Endothelial cell of umbilical vein (primary cell): ENCODE measurements at regions not wholly inside any gene's neighbourhood (a gene's known extent, or its start where the extent isn't known, plus 50 kb on each side); places are given as distances from the start of the nearest gene placed in this dataset.

Source experiments
- BruUV-seq: library from RNA; stranded (reverse); fragments of 400-500 nt; replicated peaks from 2 replicates; lab custom pipeline; 2021; lab: Mats Ljungman, UMichigan
- CTCF ChIA-PET: fragments of 300-600, 350-600 bp; sonication (Branson Sonifier 250); formaldehyde crosslinking; loops from one replicate; lab custom pipeline; 2021; ENCODE audit warnings: antibody characterized with exemption, inconsistent platforms; lab: Charles Lee
- POLR2A ChIA-PET: fragments of 300-600, 350-600 bp; sonication (Branson Sonifier 250); formaldehyde crosslinking; loops from one replicate; lab custom pipeline; 2021; ENCODE audit warnings: antibody characterized with exemption, inconsistent platforms; lab: Charles Lee
- DNase-seq: peaks from one replicate; pipeline ENCODE4 v3.0.0-alpha.2; 2011; ENCODE audit warnings: low read depth, low spot score
- FAIRE-seq: peaks from 2 replicates; lab custom pipeline; 2011; peaks lifted over from hg19 to GRCh38; lab: Jason Lieb, UNC
- H2AFZ ChIP-seq: 2 replicates; pipeline ENCODE4 v1.6.0; 2012; ENCODE audit warnings: low read depth, low read length, control low read depth, inconsistent platforms
- H3K27ac ChIP-seq: 2 replicates; pipeline ENCODE4 v1.5.1; 2011; ENCODE audit warnings: low read depth, mild to moderate bottlenecking, control low read depth, low read length, moderate library complexity; ENCODE audit not compliant: insufficient read depth
- H3K27me3 ChIP-seq, 2 experiments: 2 replicates each; pipeline versions ENCODE4 v1.6.0 to v1.6.1; 2011; ENCODE audit warnings: low read length in 2 of 2, mixed read lengths in 1 of 2; ENCODE audit not compliant: control insufficient read depth in 2 of 2, insufficient read depth in 2 of 2
- H3K36me3 ChIP-seq, 2 experiments: 2 replicates in 1 of 2; 3 replicates in 1 of 2; pipeline ENCODE4 v1.5.1; 2011; ENCODE audit warnings: low read length in 2 of 2, mild to moderate bottlenecking in 1 of 2, moderate library complexity in 1 of 2; ENCODE audit not compliant: control insufficient read depth in 2 of 2, insufficient read depth in 2 of 2; ENCODE audit errors: extremely low read depth in 1 of 2
- H3K4me1 ChIP-seq: 3 replicates; pipeline ENCODE4 v1.5.1; 2011; ENCODE audit warnings: mild to moderate bottlenecking, low read length; ENCODE audit not compliant: control insufficient read depth, insufficient read depth; ENCODE audit errors: extremely low read depth
- H3K4me2 ChIP-seq: 2 replicates; pipeline ENCODE4 v1.6.1; 2011; ENCODE audit warnings: low read length, control low read depth, mixed read lengths; ENCODE audit not compliant: insufficient read depth
- H3K4me3 ChIP-seq, 3 experiments: fragments of 200-600 bp in 1 of 3; sonication (generic), shearing (Covaris generic) in 1 of 3; replicated peaks in 1 of 3; 2 replicates each; pipeline ENCODE4 v1.5.1; 2011 to 2016; ENCODE audit warnings: control low read depth in 3 of 3, low read length in 3 of 3, mild to moderate bottlenecking in 2 of 3, inconsistent platforms in 1 of 3, low read depth in 1 of 3, moderate library complexity in 1 of 3; ENCODE audit not compliant: insufficient read depth in 1 of 3
- H3K79me2 ChIP-seq: 2 replicates; pipeline ENCODE4 v1.6.0; 2012; ENCODE audit warnings: low read length, inconsistent platforms; ENCODE audit not compliant: control insufficient read depth, insufficient read depth
- H3K9ac ChIP-seq: replicated peaks from 2 replicates; pipeline ENCODE3; 2011; ENCODE audit warnings: low read length, control low read depth; ENCODE audit not compliant: insufficient read depth; ENCODE audit errors: extremely low read depth
- H3K9me1 ChIP-seq: replicated peaks from 3 replicates; pipeline ENCODE4 v1.6.0; 2011; ENCODE audit warnings: mild to moderate bottlenecking, low read length; ENCODE audit not compliant: control insufficient read depth, insufficient read depth; ENCODE audit errors: extremely low read depth
- H3K9me3 ChIP-seq: replicated peaks from 2 replicates; pipeline ENCODE4 v1.5.1; 2012; ENCODE audit warnings: low read length, inconsistent platforms; ENCODE audit not compliant: control insufficient read depth, insufficient read depth
- H4K20me1 ChIP-seq: replicated peaks from 2 replicates; pipeline ENCODE3; 2011; ENCODE audit warnings: mild to moderate bottlenecking, low read length; ENCODE audit not compliant: control insufficient read depth, insufficient read depth; ENCODE audit errors: extremely low read depth
- EZH2 ChIP-seq: IDR thresholded peaks from 2 replicates; pipeline ENCODE4 v1.6.1; 2012; ENCODE audit warnings: borderline replicate concordance, low read depth, mild to moderate bottlenecking, moderate library complexity, low read length, inconsistent platforms; ENCODE audit not compliant: severe bottlenecking
- FOS ChIP-seq: IDR thresholded peaks from 2 replicates; pipeline ENCODE4 v1.6.1; 2011; ENCODE audit warnings: mild to moderate bottlenecking, low read length, moderate library complexity, borderline replicate concordance; ENCODE audit not compliant: insufficient read depth
- GATA2 ChIP-seq: IDR thresholded peaks from 2 replicates; pipeline ENCODE4 v1.7.0; 2011; ENCODE audit warnings: low read depth, mild to moderate bottlenecking, moderate library complexity, mixed read lengths, low read length; ENCODE audit not compliant: insufficient read length, insufficient read depth
- JUN ChIP-seq: IDR thresholded peaks from 2 replicates; pipeline ENCODE4 v1.6.1; 2011; ENCODE audit warnings: borderline replicate concordance, low read depth; ENCODE audit not compliant: insufficient read length, insufficient read depth
- MYC ChIP-seq: IDR thresholded peaks from one replicate; pipeline ENCODE4 v1.6.1; 2011; ENCODE audit warnings: mild to moderate bottlenecking, low read depth, low read length
- POLR2A ChIP-seq: IDR thresholded peaks from 2 replicates; pipeline ENCODE4 v1.6.1; 2012; ENCODE audit warnings: low read depth, mild to moderate bottlenecking, control low read depth, low read length
- POLR2AphosphoS5 ChIP-seq: IDR thresholded peaks from 2 replicates; pipeline ENCODE4 v1.6.1; 2012; ENCODE audit warnings: low read depth, mild to moderate bottlenecking, control low read depth, low read length, moderate library complexity; ENCODE audit not compliant: insufficient read depth
- dilution Hi-C: fragments of 300-500 bp; cut with MboI; formaldehyde crosslinking; loops from one replicate; pipeline ENCODE4 v1.15.0; 2019; ENCODE audit warnings: low sequenced_read_pairs; ENCODE audit not compliant: extremely low pct_ligation_motif_present
- intact Hi-C: fragments of 100-400 bp; cut with micrococcal nuclease; formaldehyde crosslinking; loops from one replicate; pipeline ENCODE4 v1.10.0; 2022
- TF ChIP-seq, protein P1 (sequence below): IDR thresholded peaks from 2 replicates; pipeline ENCODE4 v1.6.1; 2011; ENCODE audit not compliant: insufficient read depth, insufficient read length
- TF ChIP-seq, protein P2 (sequence below), 2 donors: IDR thresholded peaks; 1 replicate in 1 of 2; 2 replicates in 1 of 2; pipeline ENCODE4 v1.5.1; 2011; ENCODE audit warnings: low read length in 2 of 2, mild to moderate bottlenecking in 2 of 2, moderate library complexity in 2 of 2, control low read depth in 1 of 2, inconsistent platforms in 1 of 2, low read depth in 1 of 2; ENCODE audit not compliant: insufficient read depth in 1 of 2; ENCODE audit errors: extremely low read depth in 1 of 2

DNA sequence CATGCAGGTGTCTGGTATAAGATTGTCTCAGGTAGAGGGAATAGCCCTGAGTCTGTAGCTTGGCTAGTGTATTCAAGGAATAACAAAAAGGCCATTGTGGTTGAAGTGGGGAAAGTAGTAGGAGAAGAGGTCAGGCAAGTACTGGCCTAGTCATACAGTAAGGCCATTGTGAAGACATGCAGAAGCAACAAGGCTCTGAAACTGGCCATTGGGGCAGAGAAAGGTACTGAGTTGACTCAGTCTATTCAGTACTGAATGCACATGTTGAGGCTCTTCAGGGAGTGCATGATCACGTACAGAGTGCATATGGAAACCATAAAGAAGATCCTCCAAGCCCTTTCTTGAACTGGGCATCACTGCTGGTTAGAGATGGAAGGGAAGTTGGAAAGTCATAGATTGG, 477.6 kb downstream of the SOX6 start:
- FAIRE-seq (no peak), DNase-seq (no peak)
- H3K4me1 ChIP-seq = no peaks in the 10 kb centered on the region
- no peak overlapping the region for H3K9ac ChIP-seq
- no peak overlapping the region for H3K4me2 ChIP-seq
- H3K4me3 ChIP-seq = no peak overlapping the region
- no TSS peak for BruUV-seq
- H3K36me3 ChIP-seq = no peaks in the 10 kb centered on the region
- H3K79me2 ChIP-seq = no peaks in the 10 kb centered on the region
- CTCF ChIA-PET = no interaction called here
- no peaks in the 10 kb centered on the region for H3K9me1 ChIP-seq
- no peaks in the 10 kb centered on the region for H3K27me3 ChIP-seq
- dilution Hi-C loops = no loop called here
- no peak overlapping the region for H2AFZ ChIP-seq
- no peak overlapping the region for H3K27ac ChIP-seq
- no peaks in the 10 kb centered on the region for H3K9me3 ChIP-seq
- POLR2A ChIA-PET = no interaction called here
- H4K20me1 ChIP-seq = no peaks in the 10 kb centered on the region
- TF ChIP-seq EZH2 = no peak
- TF ChIP-seq, protein P1, sequence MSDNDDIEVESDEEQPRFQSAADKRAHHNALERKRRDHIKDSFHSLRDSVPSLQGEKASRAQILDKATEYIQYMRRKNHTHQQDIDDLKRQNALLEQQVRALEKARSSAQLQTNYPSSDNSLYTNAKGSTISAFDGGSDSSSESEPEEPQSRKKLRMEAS = no peak
- TF ChIP-seq JUN = no peak
- TF ChIP-seq, protein P2, sequence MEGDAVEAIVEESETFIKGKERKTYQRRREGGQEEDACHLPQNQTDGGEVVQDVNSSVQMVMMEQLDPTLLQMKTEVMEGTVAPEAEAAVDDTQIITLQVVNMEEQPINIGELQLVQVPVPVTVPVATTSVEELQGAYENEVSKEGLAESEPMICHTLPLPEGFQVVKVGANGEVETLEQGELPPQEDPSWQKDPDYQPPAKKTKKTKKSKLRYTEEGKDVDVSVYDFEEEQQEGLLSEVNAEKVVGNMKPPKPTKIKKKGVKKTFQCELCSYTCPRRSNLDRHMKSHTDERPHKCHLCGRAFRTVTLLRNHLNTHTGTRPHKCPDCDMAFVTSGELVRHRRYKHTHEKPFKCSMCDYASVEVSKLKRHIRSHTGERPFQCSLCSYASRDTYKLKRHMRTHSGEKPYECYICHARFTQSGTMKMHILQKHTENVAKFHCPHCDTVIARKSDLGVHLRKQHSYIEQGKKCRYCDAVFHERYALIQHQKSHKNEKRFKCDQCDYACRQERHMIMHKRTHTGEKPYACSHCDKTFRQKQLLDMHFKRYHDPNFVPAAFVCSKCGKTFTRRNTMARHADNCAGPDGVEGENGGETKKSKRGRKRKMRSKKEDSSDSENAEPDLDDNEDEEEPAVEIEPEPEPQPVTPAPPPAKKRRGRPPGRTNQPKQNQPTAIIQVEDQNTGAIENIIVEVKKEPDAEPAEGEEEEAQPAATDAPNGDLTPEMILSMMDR (IDR thresholded peaks at IDR 0.05; ENCODE audit: extremely low read depth in 1 of 2, insufficient read depth in 1 of 2, low read depth in 1 of 2, low read length in 2 of 2) = no peak
- TF ChIP-seq POLR2AphosphoS5 = no peak
- no peak for TF ChIP-seq GATA2
- TF ChIP-seq MYC = no peak
- no peak for TF ChIP-seq POLR2A
- TF ChIP-seq FOS = no peak
- intact Hi-C loops = no loop called here
